ENCODE measurements at regions not wholly inside any gene's neighbourhood (a gene's known extent, or its start where the extent isn't known, plus 50 kb on each side); places are given as distances from the start of the nearest gene placed in this dataset.

DNA sequence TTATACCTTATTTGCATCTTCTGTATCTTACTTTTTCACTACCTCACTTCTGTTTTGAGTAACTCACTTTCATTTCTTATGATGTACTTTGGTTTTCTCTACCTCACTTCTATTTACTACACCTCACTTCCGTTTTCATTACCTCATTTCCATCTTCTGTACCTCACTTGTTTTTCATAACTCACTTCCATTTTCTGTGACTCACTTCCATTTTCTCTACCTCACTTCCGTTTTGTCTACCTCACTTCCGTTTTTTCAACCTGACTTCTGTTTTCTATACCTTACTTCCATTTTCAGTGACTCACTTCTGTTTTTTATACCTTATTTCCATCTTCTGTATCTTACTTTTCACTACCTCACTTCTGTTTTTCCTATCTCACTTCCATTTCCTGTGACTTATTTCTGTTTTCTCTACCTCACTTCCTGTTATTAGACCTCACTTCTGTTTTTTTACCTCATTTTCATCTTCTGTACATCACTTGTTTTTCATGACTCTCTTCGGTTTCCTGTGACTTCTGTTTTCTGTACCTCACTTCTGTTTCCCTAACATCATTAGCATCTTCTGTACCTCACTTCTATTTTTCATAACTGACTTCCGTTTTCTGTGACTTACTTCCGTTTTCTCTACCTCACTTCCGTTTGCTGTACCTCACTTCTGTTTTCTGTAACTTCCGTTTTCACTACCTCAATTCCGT is 493.1 kb upstream of the AKR1E2 start:
- no peak for DNase-seq

DNA sequence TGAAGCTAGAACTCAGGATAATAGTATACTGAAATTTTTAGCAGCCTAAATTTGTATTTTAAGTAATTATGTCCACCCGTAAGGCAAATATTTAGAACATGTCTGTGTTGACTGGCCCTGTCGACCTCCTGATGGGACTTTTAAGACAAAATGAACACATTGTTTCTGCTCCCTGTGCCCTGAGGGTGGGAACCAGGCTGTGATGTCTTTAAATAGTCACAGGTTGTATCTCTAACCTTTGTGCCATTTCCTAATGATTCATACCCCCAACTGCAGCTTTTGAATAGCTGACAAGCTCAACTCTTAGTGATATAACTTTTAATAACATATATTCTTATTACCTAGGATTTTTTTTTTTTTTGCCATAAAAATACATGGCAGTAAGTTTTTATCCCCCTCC is 494.9 kb upstream of the AKR1E2 start:
- no peak for DNase-seq

DNA sequence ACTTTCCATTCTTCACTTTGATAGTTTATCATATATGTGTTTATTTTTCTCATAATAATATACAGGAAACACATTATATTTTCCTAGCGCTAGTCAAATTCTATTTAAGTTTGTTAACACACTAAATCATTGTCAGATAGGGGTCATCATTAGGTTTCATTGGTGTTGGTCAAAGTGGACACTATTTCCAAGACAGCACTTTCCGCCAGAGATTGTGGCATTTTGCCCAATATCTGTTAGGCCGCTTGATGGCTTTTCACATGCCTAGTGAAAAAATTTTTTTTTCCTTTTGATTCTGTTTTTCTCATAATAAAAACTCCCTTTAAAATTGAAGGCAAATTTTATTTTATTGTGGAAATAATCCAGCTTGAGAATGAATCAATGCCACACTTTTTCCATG is 495.4 kb upstream of the AKR1E2 start:
- DNase-seq, result no peak

DNA sequence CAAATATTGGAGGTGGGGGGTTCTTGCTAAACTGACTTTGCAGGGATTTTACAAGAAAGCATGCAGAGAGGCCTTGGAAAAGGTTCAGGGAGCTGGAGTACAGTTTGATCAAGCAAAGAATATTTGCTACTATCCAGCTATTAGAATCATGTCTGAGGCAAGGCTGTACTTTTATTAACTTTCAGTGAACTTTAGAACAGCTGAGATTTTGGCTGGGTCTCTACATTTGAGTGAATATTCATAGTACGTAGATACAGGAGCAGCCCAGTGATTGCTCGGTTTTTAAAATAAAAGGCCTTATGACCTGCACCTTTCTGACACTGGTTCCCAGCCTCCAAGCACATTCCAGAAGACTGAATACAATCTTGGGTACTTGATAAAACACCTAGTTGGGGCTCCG is 496.8 kb upstream of the AKR1E2 start:
- DNase-seq, result no peak

DNA sequence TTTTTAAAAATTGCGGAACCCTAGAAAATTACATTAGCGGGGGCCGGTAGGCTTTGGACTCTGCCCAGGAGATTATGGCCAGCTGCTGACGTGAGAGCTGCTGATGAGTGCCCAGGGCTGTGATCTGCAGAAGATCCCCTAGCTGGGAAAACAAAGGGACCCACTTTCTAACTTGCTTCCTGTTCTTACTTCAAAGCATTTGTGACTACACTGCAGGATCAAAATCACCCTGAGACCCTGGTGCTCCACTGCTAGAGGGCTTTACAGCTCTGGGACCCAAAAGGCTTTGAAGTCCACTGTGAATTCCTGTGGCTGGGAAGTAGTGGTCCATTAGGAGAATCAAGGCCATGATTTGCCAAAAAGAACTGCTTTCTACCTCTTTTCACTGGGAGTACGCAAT is 499.4 kb upstream of the AKR1E2 start:
- DNase-seq, result no peak

DNA sequence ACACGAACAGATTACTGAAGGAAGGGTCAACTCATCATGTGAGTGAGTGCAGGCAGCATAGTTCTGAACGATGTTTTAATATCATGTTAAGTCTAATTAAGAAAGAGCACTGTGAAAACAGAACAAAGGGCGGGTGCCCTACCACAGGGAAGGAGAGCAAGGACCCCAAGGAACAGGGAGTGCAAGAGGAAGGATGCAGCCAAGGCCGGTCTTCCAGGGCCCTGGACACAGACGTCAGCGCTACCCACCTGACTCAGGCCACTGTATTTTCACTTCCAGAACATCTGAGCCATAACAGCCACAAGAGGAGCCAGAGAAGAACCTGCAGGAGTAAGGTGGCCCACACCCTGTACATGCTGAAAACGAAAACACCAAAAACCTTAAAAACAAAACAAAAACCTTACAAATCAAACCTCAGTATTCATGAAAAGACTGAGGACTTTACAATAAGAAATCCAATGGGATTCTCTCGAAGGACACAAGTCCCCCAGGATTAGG is 506.1 kb upstream of the AKR1E2 start:
- no peak for DNase-seq

DNA sequence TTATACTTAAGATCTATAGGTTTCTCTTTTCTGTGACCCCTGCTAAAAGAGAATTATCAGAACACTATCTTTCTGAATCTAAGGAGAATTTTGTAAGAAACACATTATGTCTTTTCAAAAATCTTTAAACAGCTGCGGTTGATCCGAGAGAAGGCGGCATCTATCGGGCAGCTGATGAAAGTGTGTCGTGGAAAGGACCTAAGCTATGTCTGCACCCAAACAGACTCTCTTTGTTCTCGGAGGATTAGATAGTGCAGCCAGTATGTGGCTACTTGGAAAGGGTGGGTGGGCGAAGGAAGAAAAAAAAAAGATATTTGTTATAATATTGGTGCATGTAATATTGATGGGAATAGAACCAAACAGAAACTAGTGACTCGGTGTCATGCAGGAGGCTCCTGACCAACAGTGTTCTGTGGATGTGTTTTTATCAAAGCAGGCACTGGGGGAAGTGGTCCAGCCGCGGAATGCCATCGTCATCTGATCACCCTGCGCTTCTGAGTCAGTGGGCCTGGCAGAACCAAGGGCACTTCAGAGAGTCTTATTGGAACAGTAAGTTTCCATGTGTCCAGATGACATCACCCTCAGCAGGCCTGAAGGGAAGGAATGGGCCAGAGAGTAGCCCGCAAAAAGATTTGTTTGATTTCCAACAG is 509.7 kb upstream of the AKR1E2 start:
- no peak for DNase-seq

DNA sequence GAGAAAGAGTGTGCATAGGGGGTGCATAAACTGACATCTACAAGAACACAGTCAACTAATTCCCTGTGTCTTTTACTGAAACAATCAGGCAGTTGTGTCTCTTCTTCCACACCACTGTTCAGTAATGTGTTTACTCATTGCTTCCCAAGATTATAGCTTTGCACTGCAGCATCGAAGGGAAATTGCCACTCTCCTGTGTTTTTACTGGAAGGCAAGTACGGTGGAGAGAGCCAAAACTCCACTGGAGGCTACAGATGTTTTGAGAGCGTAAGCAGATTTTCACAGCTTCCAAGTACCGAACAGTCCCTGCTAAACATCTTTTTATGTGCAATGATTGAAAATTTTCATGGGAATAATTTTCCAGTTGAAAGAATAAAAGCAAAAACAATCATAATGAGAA is 510.5 kb upstream of the AKR1E2 start:
- no peak for DNase-seq

DNA sequence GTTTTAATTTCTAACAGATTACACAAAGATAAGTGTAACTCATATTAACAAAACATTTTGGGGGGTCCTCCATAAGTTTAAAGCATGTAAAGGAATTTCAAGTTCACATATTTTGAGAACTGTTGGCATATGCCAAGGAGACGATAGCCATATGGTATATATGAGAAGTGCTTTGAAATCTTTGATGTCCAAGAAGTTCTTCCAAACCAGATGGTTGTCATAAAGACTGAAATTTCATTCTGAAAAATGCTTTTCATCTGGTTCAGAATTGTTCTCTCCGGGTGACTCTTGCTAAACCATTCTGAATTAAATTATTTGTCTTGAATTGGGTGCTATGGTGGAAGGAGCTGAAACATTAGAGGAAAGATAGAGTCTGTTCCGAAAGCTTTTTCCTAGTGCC is 513.0 kb upstream of the AKR1E2 start:
- no peak for DNase-seq

DNA sequence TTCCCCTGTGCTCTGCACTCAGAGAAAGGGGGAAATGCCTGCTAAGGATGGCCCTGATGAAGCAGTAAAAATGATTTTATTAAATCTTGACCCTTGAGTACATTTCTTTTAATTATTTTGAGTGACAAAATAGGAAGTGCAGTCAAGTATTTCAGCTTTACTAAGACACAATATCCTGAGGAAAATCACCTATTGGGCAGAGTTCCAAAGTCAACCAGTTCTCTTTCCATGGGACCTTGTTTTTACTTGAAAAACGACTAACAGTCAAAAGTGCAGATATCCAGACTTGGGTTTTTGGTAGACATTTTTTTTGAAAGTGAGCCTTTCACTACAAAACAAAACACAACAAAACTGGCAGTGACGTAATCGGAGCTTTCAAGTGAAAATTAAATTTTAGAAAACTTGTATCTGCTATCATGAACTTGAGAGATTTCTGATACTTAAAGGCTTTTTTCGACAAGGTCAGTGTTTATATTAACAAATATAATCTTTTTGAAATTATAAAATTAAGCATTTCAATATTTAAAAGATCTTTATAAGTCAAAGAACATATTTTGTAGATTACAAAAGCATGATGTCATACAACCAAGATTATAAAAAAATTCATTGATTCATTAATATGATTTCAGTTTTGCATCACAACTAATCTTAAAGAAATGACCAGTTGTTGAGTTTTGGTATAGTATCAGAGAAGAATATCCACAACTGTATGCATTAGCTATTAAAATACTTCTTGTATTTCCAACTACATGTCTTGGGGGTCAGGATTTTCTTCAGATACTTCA is 513.8 kb upstream of the AKR1E2 start:
- DNase-seq, result peak; percentile 3

DNA sequence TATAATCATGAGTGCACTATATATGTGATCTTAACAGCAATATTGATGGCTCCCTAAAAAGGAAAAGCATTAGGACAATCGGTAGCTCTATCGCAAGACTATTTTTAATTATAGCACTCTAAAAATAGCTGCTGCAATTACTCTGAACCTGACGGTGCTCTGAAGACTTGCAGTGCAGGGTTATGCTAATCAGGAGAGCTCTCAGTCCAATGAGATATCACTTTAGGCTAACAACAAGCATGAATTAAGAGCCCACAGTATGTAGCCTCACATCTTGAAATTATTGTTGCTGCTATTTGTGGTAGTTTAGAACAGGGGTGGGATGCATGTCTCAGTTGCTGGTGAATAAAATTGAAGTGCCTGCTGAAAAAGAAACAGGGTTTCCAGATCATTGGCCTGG is 515.8 kb upstream of the AKR1E2 start:
- DNase-seq, result no peak

DNA sequence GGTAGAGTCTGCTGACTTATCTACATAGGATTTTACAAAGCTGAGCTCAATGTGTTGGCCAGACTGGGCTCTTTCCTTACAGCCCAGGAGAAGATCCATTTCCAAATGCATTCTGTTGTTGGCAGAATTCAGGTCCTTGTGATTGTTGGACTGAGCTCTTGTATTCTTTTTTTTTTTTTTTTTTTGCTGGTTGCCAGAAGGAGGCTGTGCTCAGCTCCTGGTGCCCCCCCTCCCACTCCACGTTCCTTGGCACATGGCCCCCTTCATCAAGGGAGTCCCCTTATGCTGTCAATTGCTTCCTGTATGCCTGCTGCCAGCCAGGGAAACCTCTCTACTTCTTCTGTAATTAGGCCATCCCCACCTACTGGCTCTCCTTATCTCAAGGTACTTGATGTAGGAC is 518.1 kb upstream of the AKR1E2 start:
- no peak for DNase-seq

DNA sequence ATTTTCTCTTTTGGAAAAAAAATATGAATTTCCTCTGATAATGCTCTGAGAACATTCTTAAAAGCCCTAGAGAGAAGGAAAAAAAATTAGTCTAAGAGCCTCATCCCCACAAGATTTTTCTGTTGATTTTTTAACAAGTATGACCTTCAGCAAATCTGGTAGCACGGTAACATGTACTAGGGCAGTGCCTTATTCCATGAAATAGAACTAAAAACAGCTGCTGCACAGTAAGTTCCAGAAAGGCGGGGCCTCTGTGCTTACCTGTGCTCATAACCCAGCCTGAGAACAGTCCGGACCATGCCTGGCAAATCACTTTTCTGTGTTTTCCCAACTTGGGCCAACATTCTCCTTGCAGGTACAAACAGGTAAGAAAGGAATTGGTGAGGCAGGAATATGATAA is 519.1 kb upstream of the AKR1E2 start:
- no peak for DNase-seq

DNA sequence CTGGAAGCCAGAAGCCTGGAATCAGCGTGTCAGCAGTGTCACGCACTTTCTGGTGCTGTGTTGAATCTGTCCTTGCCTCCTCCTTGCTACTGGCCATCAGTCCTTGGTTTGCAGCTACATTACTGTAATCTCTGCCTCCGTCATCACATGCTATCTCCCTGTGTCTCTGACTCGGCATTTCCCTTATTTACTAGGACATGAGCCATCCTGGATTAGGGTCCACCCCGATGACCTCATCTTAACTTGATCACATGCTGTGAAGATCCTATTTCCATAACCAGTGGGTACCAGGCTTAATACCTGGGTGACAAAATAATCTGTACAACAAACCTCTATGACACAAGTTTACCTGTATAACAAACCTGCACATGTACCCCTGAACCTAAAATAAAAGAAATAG is 518.0 kb upstream of the KLF6 start:
- no peak for DNase-seq

DNA sequence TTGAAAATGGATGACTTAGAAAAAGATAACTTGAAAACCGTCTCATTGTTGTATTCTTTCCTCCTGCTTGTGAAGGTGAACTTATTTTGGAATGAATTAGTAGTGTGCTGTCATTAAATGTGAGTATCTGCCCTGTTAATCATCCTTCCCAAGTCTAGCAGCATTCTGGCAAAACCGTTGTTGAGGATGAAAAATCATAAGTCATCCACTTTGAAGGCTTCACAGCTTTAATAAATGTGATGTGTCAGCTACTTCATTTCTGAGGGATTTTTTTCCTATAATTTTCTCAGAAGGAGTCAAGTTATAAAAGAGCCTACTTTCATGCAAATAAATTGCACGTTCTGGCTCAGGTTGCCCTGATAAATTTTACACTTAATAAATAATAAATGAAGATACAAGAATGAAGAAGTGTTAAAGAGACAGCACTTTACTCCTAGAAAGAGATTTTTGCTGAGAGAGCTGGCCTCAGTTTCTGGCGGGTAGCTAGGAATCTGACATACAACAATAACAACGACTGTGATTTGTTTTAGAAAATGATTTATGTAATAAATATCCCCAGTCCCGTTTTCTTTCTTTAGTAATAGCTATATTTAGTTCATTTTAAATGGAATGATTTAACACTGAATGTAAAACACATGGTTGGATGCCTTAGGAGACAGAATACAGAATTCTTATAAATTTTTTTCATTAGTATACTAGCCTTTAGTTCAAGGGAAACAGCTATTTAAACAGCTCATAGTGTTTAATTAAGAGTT is 516.5 kb upstream of the KLF6 start:
- no peak for DNase-seq

DNA sequence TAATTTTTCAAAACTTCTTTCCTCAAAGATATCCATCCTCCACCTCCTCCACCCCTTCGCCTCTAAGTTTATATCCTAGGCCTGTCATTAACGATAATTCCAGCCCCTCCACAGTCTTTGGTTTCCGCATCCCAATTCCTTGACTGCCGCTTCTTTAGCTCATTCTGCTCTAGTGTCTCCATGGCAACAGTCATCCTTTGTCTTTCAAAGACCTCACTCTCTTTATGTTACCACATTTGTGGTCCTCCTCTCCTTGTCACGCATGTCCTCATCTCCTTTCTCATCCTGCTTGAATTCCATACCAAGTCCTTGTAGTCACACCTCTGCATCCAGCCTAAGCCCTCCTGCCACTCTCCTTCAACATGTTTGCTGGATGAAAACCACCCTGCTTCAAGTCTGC is 511.2 kb upstream of the KLF6 start:
- no peak for DNase-seq

DNA sequence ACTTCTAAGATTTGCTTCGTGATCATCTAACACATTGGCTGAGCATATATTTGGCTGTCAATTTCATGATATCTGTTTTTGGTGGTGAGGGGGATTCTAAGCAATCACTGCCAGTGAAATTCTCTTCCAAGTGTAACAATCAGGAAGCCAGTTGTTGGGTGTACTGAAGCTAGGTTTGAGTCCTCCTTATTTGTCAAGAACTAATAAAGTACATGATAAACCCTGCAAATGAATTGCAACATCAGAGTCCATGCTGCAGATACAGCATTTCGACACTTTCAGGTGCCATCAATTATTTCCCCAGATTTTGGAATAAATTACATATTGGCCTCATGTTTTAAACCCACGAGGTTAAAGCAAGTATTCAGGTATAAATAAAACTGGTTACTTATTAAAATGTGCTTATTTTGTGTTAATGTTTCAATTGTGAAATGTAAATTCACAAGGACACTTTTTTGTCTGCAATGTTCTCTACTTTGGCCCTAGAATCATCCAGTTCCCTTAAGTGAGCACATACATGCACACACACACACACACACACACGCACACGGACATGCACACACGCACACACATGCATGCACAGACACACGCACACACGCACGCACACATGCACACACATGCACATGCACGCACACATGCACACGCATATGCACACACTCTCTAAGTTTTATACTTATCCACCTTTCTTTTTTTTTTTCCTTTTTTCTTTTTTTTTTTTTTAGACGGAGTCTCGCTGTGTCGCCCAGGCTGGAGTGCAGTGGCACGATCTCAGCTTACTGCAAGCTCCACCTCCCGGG is 510.2 kb upstream of the KLF6 start:
- DNase-seq, result no peak

DNA sequence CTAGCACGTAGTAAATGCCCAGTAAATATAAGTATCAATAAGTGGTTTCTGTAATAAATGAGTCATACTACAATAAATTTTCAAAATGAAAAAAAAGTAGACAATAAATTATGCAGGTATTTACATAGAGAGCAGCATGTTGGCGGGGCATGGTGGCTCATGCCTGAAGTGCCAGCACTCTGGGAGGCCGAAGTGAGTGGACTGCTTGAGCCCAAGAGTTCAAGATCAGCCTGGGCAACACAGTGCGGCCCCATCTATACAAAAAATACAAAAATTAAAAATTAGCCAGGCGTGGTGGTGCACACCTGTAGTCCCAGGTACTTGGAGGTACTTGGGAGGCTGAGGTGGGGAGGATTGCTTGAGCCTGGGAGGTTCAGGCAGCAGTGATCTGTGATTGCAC is 509.3 kb upstream of the KLF6 start:
- no peak for DNase-seq

DNA sequence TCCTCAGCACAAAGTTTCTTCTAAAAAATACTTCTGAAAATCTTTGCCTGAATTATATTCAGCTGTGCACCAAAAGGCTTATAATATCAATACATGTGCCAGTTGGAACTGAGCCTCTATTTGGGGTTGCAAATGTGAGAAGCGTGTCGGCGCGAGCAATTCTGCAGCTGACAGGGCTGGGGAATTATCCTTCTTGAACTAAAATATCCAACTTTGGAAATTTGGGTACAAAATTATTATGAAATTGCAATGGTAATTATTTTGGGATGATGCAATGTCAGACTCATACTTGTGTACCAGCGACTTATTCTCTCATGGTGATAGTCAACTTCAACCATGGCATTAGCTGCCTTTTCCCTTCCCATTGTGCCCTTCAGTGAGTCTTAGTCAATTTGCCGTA is 507.0 kb upstream of the KLF6 start:
- DNase-seq, result no peak

DNA sequence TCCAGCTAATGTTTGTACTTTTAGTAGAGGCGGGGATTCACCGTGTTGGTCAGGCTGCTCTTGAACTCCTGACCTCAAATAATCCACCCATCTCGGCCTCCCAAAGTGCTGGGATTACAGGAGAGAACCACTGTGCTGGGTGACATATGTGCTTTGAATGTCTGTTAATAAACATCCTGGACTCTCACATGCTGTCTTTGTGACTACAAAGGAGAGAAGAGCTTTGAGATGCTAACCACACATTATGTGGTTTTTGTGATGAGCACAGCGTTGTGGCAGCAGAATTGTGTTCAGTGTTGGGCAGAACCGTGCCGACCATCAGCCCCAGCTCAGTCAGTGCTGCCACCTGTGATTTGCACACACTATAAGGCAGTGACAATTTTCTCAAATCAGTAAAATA is 500.1 kb upstream of the KLF6 start:
- no peak for DNase-seq

DNA sequence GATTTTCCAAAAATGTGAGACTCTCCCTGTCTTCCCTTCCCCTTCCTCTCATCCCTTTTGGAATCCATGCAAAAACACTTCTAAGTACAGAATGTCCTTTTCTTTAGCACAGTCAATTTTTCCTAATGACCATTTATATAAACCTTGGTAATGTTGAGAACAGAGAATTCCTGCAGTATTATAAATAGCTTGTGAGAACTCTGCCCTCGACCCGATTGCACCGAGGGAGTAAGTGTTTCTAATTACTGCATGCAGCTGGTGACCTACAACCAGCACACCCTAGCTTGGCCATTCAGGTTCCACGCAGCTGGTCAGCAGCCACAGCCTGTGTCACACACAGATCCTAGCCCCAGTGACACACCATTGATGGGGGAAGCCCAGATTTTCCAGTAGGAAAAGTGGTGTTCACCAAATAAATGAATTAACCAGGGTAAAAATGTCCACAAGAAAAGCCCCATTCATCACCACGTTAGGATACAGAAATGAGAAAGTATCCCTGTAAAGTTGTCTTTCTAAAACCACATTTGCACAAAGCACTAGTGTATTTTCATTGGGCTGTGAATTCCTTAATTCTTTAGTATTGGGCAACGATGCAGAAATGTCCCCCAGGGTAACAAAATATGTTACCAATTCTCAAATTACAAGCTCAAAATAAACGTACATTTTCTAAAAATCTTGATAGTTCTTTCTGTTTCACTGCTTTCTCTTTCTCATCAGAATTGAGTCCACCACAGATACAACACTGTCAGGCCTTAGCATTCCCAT is 499.0 kb upstream of the KLF6 start:
- DNase-seq, result no peak

DNA sequence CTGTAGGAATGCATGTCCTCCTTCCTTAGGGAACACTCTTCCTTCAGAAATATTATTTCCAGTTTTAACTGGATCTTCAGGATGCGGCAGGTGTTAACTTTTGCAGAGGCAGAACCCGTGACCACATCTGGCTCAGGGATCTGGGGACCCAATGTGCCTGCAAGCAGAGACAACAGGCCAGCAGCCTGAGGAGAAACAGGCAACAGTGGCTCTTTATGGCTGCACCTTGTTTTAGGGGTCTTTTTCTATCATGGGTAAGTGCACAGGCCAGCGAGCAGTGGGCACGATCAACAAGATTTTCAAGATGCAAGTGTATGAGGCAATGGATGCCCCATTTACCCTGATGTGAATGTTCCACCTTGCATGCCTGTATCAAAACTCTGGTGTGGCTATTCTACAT is 497.5 kb upstream of the KLF6 start:
- DNase-seq, result no peak
